Keratinocyte (primary cell): ENCODE measurements at regions not wholly inside any gene's neighbourhood (a gene's known extent, or its start where the extent isn't known, plus 50 kb on each side); places are given as distances from the start of the nearest gene placed in this dataset.

Experiments
- small RNA-seq, 3 experiments: library from RNA; depleted of rRNA; stranded (forward); fragments of <200 nt; gene quantifications; one replicate each; pipeline ENCODE3, GENCODE V24; 2012; ENCODE audit warnings: low read depth in 3 of 3, low replicate concordance in 1 of 3; ENCODE audit not compliant: insufficient read length in 3 of 3

Small RNAs in the stretch of these regions (small RNA-seq; reads per million reads assigned to genes)
- gene AC096577.2 (0 reads per million in 3 experiments), gene RNU6-351P (0 reads per million in 3 experiments)
